CD14-positive monocyte (primary cell): ENCODE measurements at regions not wholly inside any gene's neighbourhood (a gene's known extent, or its start where the extent isn't known, plus 50 kb on each side); places are given as distances from the start of the nearest gene placed in this dataset.

Experiments
- DNase-seq, 3 donors: peaks; one replicate each; pipeline ENCODE4 v3.0.0-alpha.2; 2011 to 2022
- H2AFZ ChIP-seq: 2 replicates; pipeline ENCODE4 v1.6.0; 2012; ENCODE audit warnings: mild to moderate bottlenecking, low read depth, low read length, inconsistent platforms; ENCODE audit not compliant: insufficient read depth, poor library complexity, severe bottlenecking
- H3K27ac ChIP-seq, 2 donors: 1 replicate in 1 of 2; 2 replicates in 1 of 2; pipeline ENCODE4 v1.5.1; 2012 to 2013; ENCODE audit warnings: low read length in 2 of 2, control low read depth in 1 of 2, inconsistent platforms in 1 of 2, low read depth in 1 of 2, mild to moderate bottlenecking in 1 of 2
- H3K27me3 ChIP-seq, 2 donors: one replicate each; pipeline versions ENCODE4 v1.6.0 to v1.6.1; 2011 to 2013; ENCODE audit warnings: low read length in 2 of 2; ENCODE audit not compliant: control insufficient read depth in 2 of 2, insufficient read depth in 2 of 2
- H3K36me3 ChIP-seq, 2 donors: replicated peaks in 1 of 2; 1 replicate in 1 of 2; 2 replicates in 1 of 2; pipeline versions ENCODE4 v1.5.1 to v1.6.1; 2012 to 2013; ENCODE audit warnings: low read length in 2 of 2, control low read depth in 1 of 2, inconsistent platforms in 1 of 2, mild to moderate bottlenecking in 1 of 2; ENCODE audit not compliant: insufficient read depth in 2 of 2, control insufficient read depth in 1 of 2
- H3K4me1 ChIP-seq, 2 donors: 1 replicate in 1 of 2; 2 replicates in 1 of 2; pipeline versions ENCODE4 v1.5.1 to v1.6.1; 2012 to 2013; ENCODE audit warnings: low read length in 2 of 2, control low read depth in 1 of 2, inconsistent platforms in 1 of 2, mild to moderate bottlenecking in 1 of 2, moderate library complexity in 1 of 2; ENCODE audit not compliant: insufficient read depth in 2 of 2, control insufficient read depth in 1 of 2
- H3K4me2 ChIP-seq: replicated peaks from 2 replicates; pipeline ENCODE3; 2012; ENCODE audit warnings: low read length, moderate library complexity, mild to moderate bottlenecking; ENCODE audit not compliant: poor library complexity, severe bottlenecking; ENCODE audit errors: extremely low read depth
- H3K4me3 ChIP-seq, 3 experiments: fragments of 200-600 bp in 1 of 3; sonication (generic) in 1 of 3; replicated peaks in 1 of 3; 1 replicate in 2 of 3; 2 replicates in 1 of 3; pipeline ENCODE4 v1.5.1; 2011 to 2013; ENCODE audit warnings: low read length in 3 of 3, mild to moderate bottlenecking in 3 of 3, control low read depth in 2 of 3, low read depth in 2 of 3, inconsistent platforms in 1 of 3, moderate library complexity in 1 of 3
- H3K79me2 ChIP-seq: 2 replicates; pipeline ENCODE4 v1.6.0; 2012; ENCODE audit warnings: mild to moderate bottlenecking, control low read depth, inconsistent platforms, low read length, moderate library complexity; ENCODE audit not compliant: insufficient read depth
- H3K9ac ChIP-seq: 2 replicates; pipeline ENCODE4 v1.6.0; 2017; ENCODE audit warnings: low read length, mild to moderate bottlenecking; ENCODE audit not compliant: insufficient read depth, poor library complexity, severe bottlenecking
- H3K9me3 ChIP-seq, 2 donors: replicated peaks in 1 of 2; 1 replicate in 1 of 2; 2 replicates in 1 of 2; pipeline versions ENCODE4 v1.5.1 to v1.6.1; 2012 to 2013; ENCODE audit warnings: low read length in 2 of 2, control low read depth in 1 of 2; ENCODE audit not compliant: control insufficient read depth in 1 of 2, insufficient read depth in 1 of 2
- H4K20me1 ChIP-seq: 2 replicates; pipeline ENCODE4 v1.6.0; 2012; ENCODE audit warnings: mild to moderate bottlenecking, low read length, control low read depth, moderate library complexity; ENCODE audit not compliant: insufficient read depth
- H3K27ac Mint-ChIP-seq, 7 donors: one replicate each; pipeline ENCODE4 v1.8.0; 2020; ENCODE audit warnings: mild to moderate bottlenecking in 7 of 7, mixed read lengths in 7 of 7, moderate library complexity in 6 of 7, inconsistent platforms in 2 of 7
- H3K27me3 Mint-ChIP-seq, 3 donors: one replicate each; pipeline ENCODE4 v1.8.0; 2021 to 2022; ENCODE audit warnings: low read depth in 3 of 3, mild to moderate bottlenecking in 3 of 3, mixed read lengths in 3 of 3, moderate library complexity in 3 of 3, inconsistent platforms in 1 of 3
- H3K36me3 Mint-ChIP-seq, 2 donors: one replicate each; pipeline ENCODE4 v1.8.0; 2020; ENCODE audit warnings: mixed read lengths in 2 of 2, inconsistent platforms in 1 of 2, mild to moderate bottlenecking in 1 of 2
- H3K4me1 Mint-ChIP-seq: one replicate; pipeline ENCODE4 v1.8.0; 2020; ENCODE audit warnings: mild to moderate bottlenecking, mixed read lengths
- H3K4me3 Mint-ChIP-seq, 2 donors: one replicate each; pipeline ENCODE4 v1.8.0; 2020; ENCODE audit warnings: mild to moderate bottlenecking in 2 of 2, mixed read lengths in 2 of 2, moderate library complexity in 1 of 2
- H3K9me3 Mint-ChIP-seq, 7 donors: one replicate each; pipeline ENCODE4 v1.8.0; 2020 to 2022; ENCODE audit warnings: mixed read lengths in 7 of 7, mild to moderate bottlenecking in 6 of 7, moderate library complexity in 6 of 7, inconsistent platforms in 2 of 7
- WGBS: methylation state at CpG from one replicate; pipeline ENCODE4 v1.1.5; 2013; ENCODE audit warnings: missing lambda C conversion rate; ENCODE audit not compliant: insufficient coverage; 5-methylcytosine and 5-hydroxymethylcytosine counted together
- intact Hi-C, 2 donors: fragments of 100-400 bp; cut with micrococcal nuclease; formaldehyde crosslinking; loops; one replicate each; pipeline versions ENCODE4 v1.15.0 to v1.15.1; 2023
- TF ChIP-seq, protein P1 (sequence below): fragments of 200-600 bp; IDR thresholded peaks from one replicate; pipeline ENCODE4 v1.8.0; 2022; ENCODE audit warnings: antibody characterized with exemption, mild to moderate bottlenecking

DNA sequence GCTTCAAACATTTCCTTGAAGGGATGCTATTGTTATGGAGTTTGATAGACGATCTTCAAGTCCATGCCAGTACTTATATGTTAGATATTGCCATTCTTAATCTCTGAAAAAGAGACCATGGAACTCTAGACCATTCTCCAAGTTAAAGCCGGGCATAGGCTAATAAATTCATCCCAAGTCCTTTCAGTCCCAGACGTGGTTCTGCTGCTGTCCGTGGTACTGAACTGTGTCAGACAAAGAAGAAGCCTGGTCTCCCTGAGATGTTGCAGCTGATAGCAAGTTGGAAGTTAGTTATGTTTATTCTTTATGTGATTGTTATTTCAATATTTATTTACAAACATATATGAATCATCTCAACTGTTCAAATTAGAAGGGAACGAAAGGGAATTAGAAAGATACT is 158.7 kb downstream of the NMUR2 start:
- intact Hi-C loops: no loop called here
- Histone ChIP-seq H3K9me3 (no peaks in the 10 kb centered on the region), H3K4me2 (no peak overlapping the region), H3K36me3 (no peaks in the 10 kb centered on the region), H3K79me2 (no peaks in the 10 kb centered on the region), H3K9ac (no peak overlapping the region), H3K4me1 (no peaks in the 10 kb centered on the region), H3K27me3 (no peaks in the 10 kb centered on the region), H2AFZ (no peak overlapping the region), H4K20me1 (no peaks in the 10 kb centered on the region), H3K4me3 (no peak overlapping the region), H3K27ac (no peak overlapping the region)
- Mint-ChIP-seq H3K4me3 (no peak overlapping the region), H3K4me1 (no peaks in the 10 kb centered on the region), H3K27ac (no peak overlapping the region), H3K36me3 (no peaks in the 10 kb centered on the region), H3K27me3 (peaks cover 0 to 1% (median 0%) of the 10 kb centered on the region in 3 donors), H3K9me3 (peaks cover 0 to 4% (median 0%) of the 10 kb centered on the region in 7 donors)
- WGBS: no CpG with 5 or more reads among the region's 5 CpGs
- DNase-seq: no peak
- TF ChIP-seq, protein P1, sequence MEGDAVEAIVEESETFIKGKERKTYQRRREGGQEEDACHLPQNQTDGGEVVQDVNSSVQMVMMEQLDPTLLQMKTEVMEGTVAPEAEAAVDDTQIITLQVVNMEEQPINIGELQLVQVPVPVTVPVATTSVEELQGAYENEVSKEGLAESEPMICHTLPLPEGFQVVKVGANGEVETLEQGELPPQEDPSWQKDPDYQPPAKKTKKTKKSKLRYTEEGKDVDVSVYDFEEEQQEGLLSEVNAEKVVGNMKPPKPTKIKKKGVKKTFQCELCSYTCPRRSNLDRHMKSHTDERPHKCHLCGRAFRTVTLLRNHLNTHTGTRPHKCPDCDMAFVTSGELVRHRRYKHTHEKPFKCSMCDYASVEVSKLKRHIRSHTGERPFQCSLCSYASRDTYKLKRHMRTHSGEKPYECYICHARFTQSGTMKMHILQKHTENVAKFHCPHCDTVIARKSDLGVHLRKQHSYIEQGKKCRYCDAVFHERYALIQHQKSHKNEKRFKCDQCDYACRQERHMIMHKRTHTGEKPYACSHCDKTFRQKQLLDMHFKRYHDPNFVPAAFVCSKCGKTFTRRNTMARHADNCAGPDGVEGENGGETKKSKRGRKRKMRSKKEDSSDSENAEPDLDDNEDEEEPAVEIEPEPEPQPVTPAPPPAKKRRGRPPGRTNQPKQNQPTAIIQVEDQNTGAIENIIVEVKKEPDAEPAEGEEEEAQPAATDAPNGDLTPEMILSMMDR: no peak

DNA sequence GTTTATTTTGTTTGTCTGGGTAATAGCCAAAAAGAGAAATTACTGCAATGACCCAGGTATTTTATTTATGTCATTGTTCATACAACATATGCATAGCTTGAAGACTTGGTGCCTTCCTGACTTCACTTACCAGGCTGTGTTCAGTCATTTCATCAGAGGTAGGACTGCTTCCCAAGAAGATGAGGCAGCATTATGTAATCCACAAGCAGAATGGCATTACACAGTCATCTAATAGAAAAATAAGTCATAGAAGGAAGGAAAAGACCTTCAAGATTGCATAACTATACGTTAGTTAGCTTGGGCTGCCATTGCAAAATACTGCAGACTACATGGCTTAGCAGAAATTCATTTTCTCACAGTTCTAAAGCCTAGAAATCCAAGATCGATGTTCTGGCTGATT is 167.5 kb downstream of the NMUR2 start:
- H3K27me3 Mint-ChIP-seq: no peaks in the 10 kb centered on the region
- H3K4me3 ChIP-seq: no peak overlapping the region
- DNase-seq: peak; percentile 21 to 67 (median 42)
- H4K20me1 ChIP-seq: no peaks in the 10 kb centered on the region
- H3K9me3 ChIP-seq: no peaks in the 10 kb centered on the region
- H3K36me3 Mint-ChIP-seq: no peaks in the 10 kb centered on the region
- no peaks in the 10 kb centered on the region for H3K36me3 ChIP-seq
- peak overlapping the region; percentile 21 for H3K4me2 ChIP-seq
- H3K4me1 ChIP-seq: peaks cover 10 to 12% of the 10 kb centered on the region in 2 donors
- peak overlapping the region in 1 of 2 donors; percentile 32 for H3K27ac ChIP-seq
- H3K27ac Mint-ChIP-seq: peak overlapping the region in 1 of 7 donors; percentile 72
- peaks cover 0 to 4% (median 3%) of the 10 kb centered on the region in 7 donors for H3K9me3 Mint-ChIP-seq
- H3K9ac ChIP-seq: no peak overlapping the region
- no peaks in the 10 kb centered on the region for H3K27me3 ChIP-seq
- peaks cover 8% of the 10 kb centered on the region for H3K4me1 Mint-ChIP-seq
- intact Hi-C loops: no loop called here
- WGBS: 69% methylated on average over 1 of the region's 2 CpGs
- no peak overlapping the region for H2AFZ ChIP-seq
- no peaks in the 10 kb centered on the region for H3K79me2 ChIP-seq
- no peak overlapping the region for H3K4me3 Mint-ChIP-seq
- TF ChIP-seq, protein P1: no peak
